HEK293 (cell line): ENCODE measurements at regions not wholly inside any gene's neighbourhood (a gene's known extent, or its start where the extent isn't known, plus 50 kb on each side); places are given as distances from the start of the nearest gene placed in this dataset.

ENCODE experiments used
- CTCF ChIA-PET: fragments of 350-600 bp; formaldehyde crosslinking; extraction: SDS; loops from one replicate; lab custom pipeline; 2021; ENCODE audit warnings: antibody characterized with exemption; lab: Yijun Ruan, JAX
- POLR2A ChIA-PET: fragments of 300-600 bp; formaldehyde crosslinking; extraction: SDS; loops from one replicate; lab custom pipeline; 2020; ENCODE audit warnings: antibody characterized with exemption, inconsistent platforms; lab: Yijun Ruan, JAX
- H3K27ac ChIP-seq: fragments of 200-500 bp; sonication (Bioruptor generic); 2 replicates; pipeline ENCODE4 v1.5.1; 2014; ENCODE audit warnings: low read depth, low read length, control low read depth, inconsistent platforms; ENCODE audit errors: extremely low read depth
- H3K36me3 ChIP-seq, 2 experiments: fragments of 200-500 bp in 1 of 2; sonication (Bioruptor generic) in 1 of 2; 1 replicate in 1 of 2; 2 replicates in 1 of 2; pipeline ENCODE4 v1.5.1; 2014 to 2017; ENCODE audit warnings: inconsistent platforms in 2 of 2, low read length in 2 of 2; ENCODE audit not compliant: control insufficient read depth in 2 of 2, insufficient read depth in 1 of 2
- H3K4me1 ChIP-seq: fragments of 200-500 bp; sonication (Bioruptor generic); 2 replicates; pipeline ENCODE4 v1.5.1; 2014; ENCODE audit warnings: mild to moderate bottlenecking, low read length, inconsistent platforms; ENCODE audit not compliant: control insufficient read depth, insufficient read depth
- H3K4me3 ChIP-seq: 2 replicates; pipeline ENCODE4 v1.5.1; 2011; ENCODE audit warnings: low read depth, mild to moderate bottlenecking, control low read depth, low read length, moderate library complexity
- H3K9me3 ChIP-seq: fragments of 200-500 bp; sonication (Bioruptor generic); 2 replicates; pipeline ENCODE4 v1.5.1; 2014; ENCODE audit warnings: low read depth, low read length, inconsistent platforms; ENCODE audit not compliant: control insufficient read depth, insufficient read depth
- ELK4 ChIP-seq: IDR thresholded peaks from 2 replicates; pipeline ENCODE4 v1.6.1; 2011; ENCODE audit warnings: mild to moderate bottlenecking, low read depth, low read length, borderline replicate concordance
- GFI1B ChIP-seq: fragments of 450-650 bp; formaldehyde crosslinking; IDR thresholded peaks from 2 replicates; pipeline ENCODE4 v1.5.1; 2016; ENCODE audit warnings: missing biosample characterization, missing genetic modification characterization
- HIC1 ChIP-seq: fragments of 450-650 bp; formaldehyde crosslinking; IDR thresholded peaks from 2 replicates; pipeline ENCODE4 v1.5.1; 2016; ENCODE audit warnings: missing biosample characterization, missing genetic modification characterization
- KLF9 ChIP-seq: fragments of 450-650 bp; formaldehyde crosslinking; IDR thresholded peaks from 2 replicates; pipeline ENCODE4 v1.5.1; 2016; ENCODE audit warnings: missing biosample characterization, missing genetic modification characterization, low read depth
- MYNN ChIP-seq: fragments of 450-650 bp; formaldehyde crosslinking; IDR thresholded peaks from 2 replicates; pipeline ENCODE4 v1.5.1; 2016; ENCODE audit warnings: missing biosample characterization, missing genetic modification characterization, borderline replicate concordance
- MZF1 ChIP-seq: fragments of 450-650 bp; formaldehyde crosslinking; IDR thresholded peaks from 2 replicates; pipeline ENCODE4 v1.5.1; 2017; ENCODE audit warnings: missing biosample characterization, missing genetic modification characterization, borderline replicate concordance
- PRDM6 ChIP-seq: fragments of 450-650 bp; formaldehyde crosslinking; IDR thresholded peaks from 2 replicates; pipeline ENCODE4 v1.5.1; 2017; ENCODE audit warnings: missing biosample characterization, missing genetic modification characterization
- SETDB1 ChIP-seq: IDR thresholded peaks from one replicate; pipeline ENCODE4 v1.6.1; 2017; ENCODE audit warnings: mild to moderate bottlenecking, low read length, moderate library complexity, mixed read lengths; ENCODE audit not compliant: insufficient read length
- SP3 ChIP-seq: fragments of 450-650 bp; formaldehyde crosslinking; IDR thresholded peaks from 2 replicates; pipeline ENCODE4 v1.5.1; 2016; ENCODE audit warnings: missing biosample characterization, missing genetic modification characterization
- SP7 ChIP-seq: fragments of 450-650 bp; formaldehyde crosslinking; IDR thresholded peaks from 2 replicates; pipeline ENCODE4 v1.5.1; 2016; ENCODE audit warnings: missing biosample characterization, missing genetic modification characterization
- TRIM28 ChIP-seq: IDR thresholded peaks from 2 replicates; pipeline ENCODE4 v1.6.1; 2011; ENCODE audit warnings: low read length, control low read depth, borderline replicate concordance
- ZBTB48 ChIP-seq: fragments of 450-650 bp; formaldehyde crosslinking; IDR thresholded peaks from 2 replicates; pipeline ENCODE4 v1.5.1; 2016; ENCODE audit warnings: missing biosample characterization, missing genetic modification characterization
- ZBTB7A ChIP-seq: fragments of 450-650 bp; formaldehyde crosslinking; IDR thresholded peaks from 2 replicates; pipeline ENCODE4 v1.5.1; 2016; ENCODE audit warnings: low read depth, missing biosample characterization, missing genetic modification characterization
- ZIC2 ChIP-seq: fragments of 450-650 bp; formaldehyde crosslinking; IDR thresholded peaks from 2 replicates; pipeline ENCODE4 v1.5.1; 2016; ENCODE audit warnings: missing biosample characterization, missing genetic modification characterization
- ZNF23 ChIP-seq: fragments of 450-650 bp; formaldehyde crosslinking; IDR thresholded peaks from 2 replicates; pipeline ENCODE4 v1.5.1; 2016; ENCODE audit warnings: missing biosample characterization, missing genetic modification characterization, borderline replicate concordance
- ZNF311 ChIP-seq: fragments of 450-650 bp; formaldehyde crosslinking; IDR thresholded peaks from 2 replicates; pipeline ENCODE4 v1.5.1; 2017; ENCODE audit warnings: missing biosample characterization, missing genetic modification characterization, borderline replicate concordance
- ZNF416 ChIP-seq: fragments of 450-650 bp; formaldehyde crosslinking; IDR thresholded peaks from 2 replicates; pipeline ENCODE4 v1.5.1; 2016; ENCODE audit warnings: missing biosample characterization, missing genetic modification characterization
- ZNF473 ChIP-seq: fragments of 450-650 bp; formaldehyde crosslinking; IDR thresholded peaks from 2 replicates; pipeline ENCODE4 v1.5.1; 2017; ENCODE audit warnings: missing biosample characterization, missing genetic modification characterization
- ZNF514 ChIP-seq: fragments of 450-650 bp; formaldehyde crosslinking; IDR thresholded peaks from 2 replicates; pipeline ENCODE4 v1.5.1; 2016; ENCODE audit warnings: missing biosample characterization, missing genetic modification characterization
- ZNF76 ChIP-seq: fragments of 450-650 bp; formaldehyde crosslinking; IDR thresholded peaks from 2 replicates; pipeline ENCODE4; 2016; ENCODE audit warnings: low read depth, missing biosample characterization, missing genetic modification characterization, borderline replicate concordance
- ZXDB ChIP-seq: fragments of 450-650 bp; formaldehyde crosslinking; IDR thresholded peaks from 2 replicates; pipeline ENCODE4 v1.5.1; 2016; ENCODE audit warnings: missing biosample characterization, missing genetic modification characterization
- TF ChIP-seq, protein P1 (sequence below): fragments of 450-650 bp; formaldehyde crosslinking; IDR thresholded peaks from 2 replicates; pipeline ENCODE4 v1.5.1; 2016; ENCODE audit warnings: missing biosample characterization, missing genetic modification characterization
- TF ChIP-seq, protein P2 (sequence below): fragments of 450-650 bp; formaldehyde crosslinking; IDR thresholded peaks from 2 replicates; pipeline ENCODE4 v1.5.1; 2017; ENCODE audit warnings: missing biosample characterization, missing genetic modification characterization
- TF ChIP-seq, protein P3 (sequence below): fragments of 450-650 bp; formaldehyde crosslinking; IDR thresholded peaks from 2 replicates; pipeline ENCODE4 v1.5.1; 2017; ENCODE audit warnings: missing biosample characterization, missing genetic modification characterization

- CTCF ChIA-PET, result no interaction called here
- POLR2A ChIA-PET, result no interaction called here
- H3K9me3 ChIP-seq, result no peaks in the 10 kb centered on the region
- H3K36me3 ChIP-seq, result no peaks in the 10 kb centered on the region
- H3K4me3 ChIP-seq, result no peak overlapping the region
- H3K27ac ChIP-seq, result no peak overlapping the region
- TF ChIP-seq ZNF416 (no peak), ELK4 (no peak), ZNF23 (tag by site-specific recombination) (no peak), ZBTB7A (no peak), KLF9 (tag by site-specific recombination) (no peak), ZNF76 (tag by site-specific recombination) (no peak), ZNF514 (no peak)
- TF ChIP-seq, protein P1, sequence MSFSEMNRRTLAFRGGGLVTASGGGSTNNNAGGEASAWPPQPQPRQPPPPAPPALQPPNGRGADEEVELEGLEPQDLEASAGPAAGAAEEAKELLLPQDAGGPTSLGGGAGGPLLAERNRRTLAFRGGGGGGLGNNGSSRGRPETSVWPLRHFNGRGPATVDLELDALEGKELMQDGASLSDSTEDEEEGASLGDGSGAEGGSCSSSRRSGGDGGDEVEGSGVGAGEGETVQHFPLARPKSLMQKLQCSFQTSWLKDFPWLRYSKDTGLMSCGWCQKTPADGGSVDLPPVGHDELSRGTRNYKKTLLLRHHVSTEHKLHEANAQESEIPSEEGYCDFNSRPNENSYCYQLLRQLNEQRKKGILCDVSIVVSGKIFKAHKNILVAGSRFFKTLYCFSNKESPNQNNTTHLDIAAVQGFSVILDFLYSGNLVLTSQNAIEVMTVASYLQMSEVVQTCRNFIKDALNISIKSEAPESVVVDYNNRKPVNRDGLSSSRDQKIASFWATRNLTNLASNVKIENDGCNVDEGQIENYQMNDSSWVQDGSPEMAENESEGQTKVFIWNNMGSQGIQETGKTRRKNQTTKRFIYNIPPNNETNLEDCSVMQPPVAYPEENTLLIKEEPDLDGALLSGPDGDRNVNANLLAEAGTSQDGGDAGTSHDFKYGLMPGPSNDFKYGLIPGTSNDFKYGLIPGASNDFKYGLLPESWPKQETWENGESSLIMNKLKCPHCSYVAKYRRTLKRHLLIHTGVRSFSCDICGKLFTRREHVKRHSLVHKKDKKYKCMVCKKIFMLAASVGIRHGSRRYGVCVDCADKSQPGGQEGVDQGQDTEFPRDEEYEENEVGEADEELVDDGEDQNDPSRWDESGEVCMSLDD (tag by site-specific recombination), result no peak
- H3K4me1 ChIP-seq, result no peaks in the 10 kb centered on the region
Observed at GRCh38 chr3:27945229-27945628, 223.1 kb upstream of the EOMES start.

GRCh38 chr3:27960133-27960532 lies 238.0 kb upstream of the EOMES start:
- Histone ChIP-seq H3K27ac (no peak overlapping the region), H3K9me3 (no peaks in the 10 kb centered on the region), H3K4me1 (no peaks in the 10 kb centered on the region), H3K4me3 (no peak overlapping the region), H3K36me3 (no peaks in the 10 kb centered on the region)
- ChIA-PET CTCF (no interaction called here), POLR2A (no interaction called here)
- no peak; the same call in 1 of the 2 replicates for TF ChIP-seq TRIM28
- no peak for TF ChIP-seq ZNF473
- no peak for TF ChIP-seq MYNN (tag by site-specific recombination)
- TF ChIP-seq SP7, result peak; percentile 60; the same call in 1 of the 2 replicates
- TF ChIP-seq SETDB1, result peak; percentile 64
- TF ChIP-seq ZIC2 (tag by site-specific recombination), result no peak
- TF ChIP-seq SP3, result no peak
- TF ChIP-seq GFI1B (tag by site-specific recombination), result no peak
- TF ChIP-seq ZXDB (tag by site-specific recombination), result no peak
- peak; percentile 16; the same call in 1 of the 2 replicates for TF ChIP-seq PRDM6 (tag by site-specific recombination)
- no peak for TF ChIP-seq ZBTB48
- no peak for TF ChIP-seq MZF1 (tag by site-specific recombination)
- TF ChIP-seq ZNF311 (tag by site-specific recombination), result no peak
- TF ChIP-seq, protein P2, sequence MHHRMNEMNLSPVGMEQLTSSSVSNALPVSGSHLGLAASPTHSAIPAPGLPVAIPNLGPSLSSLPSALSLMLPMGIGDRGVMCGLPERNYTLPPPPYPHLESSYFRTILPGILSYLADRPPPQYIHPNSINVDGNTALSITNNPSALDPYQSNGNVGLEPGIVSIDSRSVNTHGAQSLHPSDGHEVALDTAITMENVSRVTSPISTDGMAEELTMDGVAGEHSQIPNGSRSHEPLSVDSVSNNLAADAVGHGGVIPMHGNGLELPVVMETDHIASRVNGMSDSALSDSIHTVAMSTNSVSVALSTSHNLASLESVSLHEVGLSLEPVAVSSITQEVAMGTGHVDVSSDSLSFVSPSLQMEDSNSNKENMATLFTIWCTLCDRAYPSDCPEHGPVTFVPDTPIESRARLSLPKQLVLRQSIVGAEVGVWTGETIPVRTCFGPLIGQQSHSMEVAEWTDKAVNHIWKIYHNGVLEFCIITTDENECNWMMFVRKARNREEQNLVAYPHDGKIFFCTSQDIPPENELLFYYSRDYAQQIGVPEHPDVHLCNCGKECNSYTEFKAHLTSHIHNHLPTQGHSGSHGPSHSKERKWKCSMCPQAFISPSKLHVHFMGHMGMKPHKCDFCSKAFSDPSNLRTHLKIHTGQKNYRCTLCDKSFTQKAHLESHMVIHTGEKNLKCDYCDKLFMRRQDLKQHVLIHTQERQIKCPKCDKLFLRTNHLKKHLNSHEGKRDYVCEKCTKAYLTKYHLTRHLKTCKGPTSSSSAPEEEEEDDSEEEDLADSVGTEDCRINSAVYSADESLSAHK (tag by site-specific recombination), result no peak
- TF ChIP-seq, protein P3, sequence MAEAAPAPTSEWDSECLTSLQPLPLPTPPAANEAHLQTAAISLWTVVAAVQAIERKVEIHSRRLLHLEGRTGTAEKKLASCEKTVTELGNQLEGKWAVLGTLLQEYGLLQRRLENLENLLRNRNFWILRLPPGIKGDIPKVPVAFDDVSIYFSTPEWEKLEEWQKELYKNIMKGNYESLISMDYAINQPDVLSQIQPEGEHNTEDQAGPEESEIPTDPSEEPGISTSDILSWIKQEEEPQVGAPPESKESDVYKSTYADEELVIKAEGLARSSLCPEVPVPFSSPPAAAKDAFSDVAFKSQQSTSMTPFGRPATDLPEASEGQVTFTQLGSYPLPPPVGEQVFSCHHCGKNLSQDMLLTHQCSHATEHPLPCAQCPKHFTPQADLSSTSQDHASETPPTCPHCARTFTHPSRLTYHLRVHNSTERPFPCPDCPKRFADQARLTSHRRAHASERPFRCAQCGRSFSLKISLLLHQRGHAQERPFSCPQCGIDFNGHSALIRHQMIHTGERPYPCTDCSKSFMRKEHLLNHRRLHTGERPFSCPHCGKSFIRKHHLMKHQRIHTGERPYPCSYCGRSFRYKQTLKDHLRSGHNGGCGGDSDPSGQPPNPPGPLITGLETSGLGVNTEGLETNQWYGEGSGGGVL (tag by site-specific recombination), result 0 out of 2 replicates have a peak, but pooled peaks have one; percentile 15
- no peak for TF ChIP-seq HIC1 (tag by site-specific recombination)
